ENCODE measurements at regions not wholly inside any gene's neighbourhood (a gene's known extent, or its start where the extent isn't known, plus 50 kb on each side); places are given as distances from the start of the nearest gene placed in this dataset.

- TF ChIP-seq NFIC (IDR thresholded peaks at IDR 0.05; ENCODE audit: borderline replicate concordance) (no peak), JUND (IDR thresholded peaks at IDR 0.05) (no peak), RCOR1 (IDR thresholded peaks at IDR 0.05; ENCODE audit: low read length) (no peak)
- TF ChIP-seq, protein P1, sequence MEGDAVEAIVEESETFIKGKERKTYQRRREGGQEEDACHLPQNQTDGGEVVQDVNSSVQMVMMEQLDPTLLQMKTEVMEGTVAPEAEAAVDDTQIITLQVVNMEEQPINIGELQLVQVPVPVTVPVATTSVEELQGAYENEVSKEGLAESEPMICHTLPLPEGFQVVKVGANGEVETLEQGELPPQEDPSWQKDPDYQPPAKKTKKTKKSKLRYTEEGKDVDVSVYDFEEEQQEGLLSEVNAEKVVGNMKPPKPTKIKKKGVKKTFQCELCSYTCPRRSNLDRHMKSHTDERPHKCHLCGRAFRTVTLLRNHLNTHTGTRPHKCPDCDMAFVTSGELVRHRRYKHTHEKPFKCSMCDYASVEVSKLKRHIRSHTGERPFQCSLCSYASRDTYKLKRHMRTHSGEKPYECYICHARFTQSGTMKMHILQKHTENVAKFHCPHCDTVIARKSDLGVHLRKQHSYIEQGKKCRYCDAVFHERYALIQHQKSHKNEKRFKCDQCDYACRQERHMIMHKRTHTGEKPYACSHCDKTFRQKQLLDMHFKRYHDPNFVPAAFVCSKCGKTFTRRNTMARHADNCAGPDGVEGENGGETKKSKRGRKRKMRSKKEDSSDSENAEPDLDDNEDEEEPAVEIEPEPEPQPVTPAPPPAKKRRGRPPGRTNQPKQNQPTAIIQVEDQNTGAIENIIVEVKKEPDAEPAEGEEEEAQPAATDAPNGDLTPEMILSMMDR (IDR thresholded peaks at IDR 0.05): no peak
Observed at GRCh38 chr3:76615719-76616118, 424.2 kb upstream of the ROBO2 start.
